MM.1S (cell line): ENCODE measurements at regions not wholly inside any gene's neighbourhood (a gene's known extent, or its start where the extent isn't known, plus 50 kb on each side); places are given as distances from the start of the nearest gene placed in this dataset.

Experiments used
- DNase-seq: peaks from one replicate; pipeline ENCODE4 v3.0.0-alpha.2; 2015
- H2AFZ ChIP-seq: fragments of 300-600 bp; sonication (generic); 2 replicates; pipeline ENCODE4 v1.6.0; 2016; ENCODE audit warnings: antibody characterized with exemption, low read length
- H3F3A ChIP-seq: fragments of 300-600 bp; sonication (generic); 2 replicates; pipeline ENCODE4 v1.6.1; 2016; ENCODE audit warnings: mild to moderate bottlenecking, antibody characterized with exemption, low read length, moderate library complexity, mixed read lengths; ENCODE audit not compliant: insufficient read depth
- H3K27ac ChIP-seq: fragments of 300-600 bp; sonication (generic); 2 replicates; pipeline ENCODE4 v1.5.1; 2016; ENCODE audit warnings: mild to moderate bottlenecking, low read length
- H3K27me3 ChIP-seq: fragments of 300-600 bp; sonication (generic); replicated peaks from 2 replicates; pipeline ENCODE4 v1.6.0; 2016; ENCODE audit warnings: low read length; ENCODE audit not compliant: insufficient read depth
- H3K36me3 ChIP-seq: fragments of 300-600 bp; sonication (generic); replicated peaks from 2 replicates; pipeline ENCODE4 v1.6.1; 2016; ENCODE audit warnings: mild to moderate bottlenecking, low read length, mixed read lengths; ENCODE audit not compliant: insufficient read depth
- H3K4me1 ChIP-seq: fragments of 300-600 bp; sonication (generic); 2 replicates; pipeline ENCODE4 v1.6.1; 2016; ENCODE audit warnings: low read length, mixed read lengths
- H3K4me2 ChIP-seq: fragments of 300-600 bp; sonication (generic); 2 replicates; pipeline ENCODE4 v1.6.0; 2016; ENCODE audit warnings: low read depth, low read length
- H3K4me3 ChIP-seq: fragments of 300-600 bp; sonication (generic); 2 replicates; pipeline ENCODE4 v1.5.1; 2016; ENCODE audit warnings: low read length, mixed read lengths
- H3K79me2 ChIP-seq: fragments of 300-600 bp; sonication (generic); 2 replicates; pipeline ENCODE4 v1.6.1; 2016; ENCODE audit warnings: mixed run types, low read length, mixed read lengths
- H3K9ac ChIP-seq: fragments of 300-600 bp; sonication (generic); 2 replicates; pipeline ENCODE4 v1.6.1; 2016; ENCODE audit warnings: low read length, mixed read lengths
- H3K9me2 ChIP-seq: fragments of 300-600 bp; sonication (generic); replicated peaks from 2 replicates; pipeline ENCODE4 v1.6.1; 2016; ENCODE audit warnings: mild to moderate bottlenecking, low read length, mixed read lengths; ENCODE audit not compliant: insufficient read depth
- H3K9me3 ChIP-seq: fragments of 300-600 bp; sonication (generic); replicated peaks from 2 replicates; pipeline ENCODE4 v1.6.1; 2016; ENCODE audit warnings: mild to moderate bottlenecking, low read length, mixed read lengths; ENCODE audit not compliant: insufficient read depth
- H4K20me1 ChIP-seq: fragments of 300-600 bp; sonication (generic); 2 replicates; pipeline ENCODE4 v1.6.1; 2016; ENCODE audit warnings: mild to moderate bottlenecking, low read length, moderate library complexity, mixed read lengths; ENCODE audit not compliant: insufficient read depth
- CTCF ChIP-seq: fragments of 300-600 bp; sonication (generic); IDR thresholded peaks from 2 replicates; pipeline ENCODE4 v1.5.1; 2016; ENCODE audit warnings: antibody characterized with exemption, low read length, mixed read lengths
- EZH2 ChIP-seq: fragments of 300-600 bp; sonication (generic); optimal IDR thresholded peaks from 2 replicates; pipeline ENCODE3; 2017; ENCODE audit warnings: low read depth, mild to moderate bottlenecking, antibody characterized with exemption, low read length, mixed read lengths
- EZH2phosphoT487 ChIP-seq: fragments of 300-600 bp; sonication (generic); IDR thresholded peaks from 2 replicates; pipeline ENCODE4 v1.6.1; 2018; ENCODE audit warnings: antibody characterized with exemption, low read length

- Histone ChIP-seq H3K27ac (no peak overlapping the region), H4K20me1 (no peaks in the 10 kb centered on the region), H2AFZ (no peak overlapping the region), H3K9ac (no peak overlapping the region), H3K9me3 (no peaks in the 10 kb centered on the region), H3F3A (no peaks in the 10 kb centered on the region), H3K9me2 (no peaks in the 10 kb centered on the region), H3K4me2 (no peak overlapping the region), H3K79me2 (no peaks in the 10 kb centered on the region), H3K27me3 (no peaks in the 10 kb centered on the region), H3K4me3 (no peak overlapping the region), H3K4me1 (no peaks in the 10 kb centered on the region), H3K36me3 (no peaks in the 10 kb centered on the region)
- TF ChIP-seq CTCF (no peak), EZH2phosphoT487 (no peak), EZH2 (no peak)
- no peak for DNase-seq
These were observed 739.7 kb upstream of the DPPA4 start for GRCh38 chr3:110077093-110077492.

GRCh38 chr3:110093411-110093810, 756.1 kb upstream of the DPPA4 start:
- Histone ChIP-seq H3K36me3 (no peaks in the 10 kb centered on the region), H4K20me1 (no peaks in the 10 kb centered on the region), H3K27ac (no peak overlapping the region), H3K4me3 (no peak overlapping the region), H3K79me2 (no peaks in the 10 kb centered on the region), H3K9me3 (no peaks in the 10 kb centered on the region), H3K4me2 (no peak overlapping the region), H3K9ac (no peak overlapping the region), H3F3A (no peaks in the 10 kb centered on the region), H3K27me3 (no peaks in the 10 kb centered on the region), H2AFZ (no peak overlapping the region), H3K9me2 (no peaks in the 10 kb centered on the region), H3K4me1 (no peaks in the 10 kb centered on the region)
- DNase-seq: no peak
- TF ChIP-seq EZH2phosphoT487 (no peak), CTCF (no peak)

- no peak for DNase-seq
- no peak overlapping the region for H3K9ac ChIP-seq
- no peak overlapping the region for H3K4me2 ChIP-seq
- no peaks in the 10 kb centered on the region for H3K9me3 ChIP-seq
- no peaks in the 10 kb centered on the region for H3K27me3 ChIP-seq
- no peaks in the 10 kb centered on the region for H3K9me2 ChIP-seq
- H3K27ac ChIP-seq: no peak overlapping the region
- H3K4me1 ChIP-seq: no peaks in the 10 kb centered on the region
- H3K79me2 ChIP-seq: no peaks in the 10 kb centered on the region
- no peak for TF ChIP-seq EZH2
- no peak for TF ChIP-seq CTCF
- no peak for TF ChIP-seq EZH2phosphoT487
- no peaks in the 10 kb centered on the region for H3F3A ChIP-seq
- no peaks in the 10 kb centered on the region for H4K20me1 ChIP-seq
- H3K36me3 ChIP-seq: no peaks in the 10 kb centered on the region
- H3K4me3 ChIP-seq: no peak overlapping the region
- no peak overlapping the region for H2AFZ ChIP-seq
These were observed 756.6 kb upstream of the DPPA4 start for GRCh38 chr3:110093812-110094401.
